ENCODE measurements at regions not wholly inside any gene's neighbourhood (a gene's known extent, or its start where the extent isn't known, plus 50 kb on each side); places are given as distances from the start of the nearest gene placed in this dataset.
"Not testable (repeated sequence)": the region's sequence is repeated elsewhere in the genome, so short reads cannot be mapped to it uniquely, and the experiment has no call there.

DNA sequence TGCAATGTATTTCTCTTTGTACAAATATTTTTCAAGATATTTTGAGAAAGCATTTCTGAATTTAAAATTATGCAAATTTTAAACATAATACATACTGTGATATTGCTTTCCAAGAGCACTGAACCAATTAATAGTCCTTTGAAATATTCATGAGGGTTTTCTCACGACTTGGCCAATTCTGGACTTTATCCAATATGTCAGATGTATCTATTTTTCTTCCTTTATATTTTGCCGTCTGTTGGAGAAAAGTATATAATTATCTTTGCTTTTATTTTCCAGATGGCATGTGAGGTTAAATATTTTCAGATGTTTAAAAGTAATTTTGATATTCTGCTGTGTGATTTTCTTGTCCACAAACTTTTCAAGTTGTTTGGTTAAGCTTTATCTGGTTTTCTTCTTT is 378.9 kb downstream of the SLCO4C1 start:
- no peak for DNase-seq

GRCh38 chr5:101915554-101915953 is 380.5 kb downstream of the SLCO4C1 start:
- no peak for DNase-seq

- DNase-seq = no peak
Measured at GRCh38 chr5:101904736-101905135, 391.3 kb downstream of the SLCO4C1 start.

DNA sequence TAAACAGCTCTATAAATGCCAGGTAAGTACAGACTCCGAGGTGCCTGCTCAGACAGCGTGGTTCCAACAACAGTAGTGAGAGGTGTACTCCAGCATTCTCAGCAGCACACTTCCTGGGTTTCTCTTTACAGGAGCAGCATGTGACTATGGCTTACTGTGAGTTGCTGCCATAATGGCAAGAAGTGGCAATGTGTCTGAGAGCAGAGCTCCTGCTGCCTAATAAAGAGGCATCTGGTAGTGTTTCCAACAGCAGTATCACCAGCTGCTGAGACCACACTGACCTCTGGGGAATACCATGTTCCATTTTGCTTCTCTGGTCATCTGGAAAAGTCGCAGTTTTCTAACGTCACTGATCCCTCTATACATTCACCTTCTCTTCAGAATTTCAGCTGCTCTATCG is 398.2 kb downstream of the SLCO4C1 start:
- DNase-seq = no peak

GRCh38 chr5:101894985-101895384 is 401.1 kb downstream of the SLCO4C1 start:
- no peak for DNase-seq

DNA sequence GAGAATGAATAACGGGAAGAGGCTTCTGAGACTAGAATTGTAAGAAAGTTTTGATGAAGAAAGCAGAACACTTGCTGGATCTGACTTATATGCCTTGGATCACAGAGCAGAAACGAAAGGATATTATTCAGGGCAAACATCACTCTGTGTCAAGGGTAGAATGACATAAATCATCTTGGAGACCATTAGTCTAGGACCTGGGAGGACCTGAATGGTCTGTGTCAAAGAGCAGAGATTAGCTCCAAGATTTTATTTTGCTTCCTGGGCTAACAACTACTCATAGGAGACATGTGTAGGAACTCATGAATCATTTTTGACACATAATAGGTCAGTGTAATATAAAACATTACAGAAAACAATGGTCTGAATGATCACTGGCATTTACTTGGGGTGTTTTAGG is 417.9 kb downstream of the SLCO4C1 start:
- DNase-seq = no peak

DNA sequence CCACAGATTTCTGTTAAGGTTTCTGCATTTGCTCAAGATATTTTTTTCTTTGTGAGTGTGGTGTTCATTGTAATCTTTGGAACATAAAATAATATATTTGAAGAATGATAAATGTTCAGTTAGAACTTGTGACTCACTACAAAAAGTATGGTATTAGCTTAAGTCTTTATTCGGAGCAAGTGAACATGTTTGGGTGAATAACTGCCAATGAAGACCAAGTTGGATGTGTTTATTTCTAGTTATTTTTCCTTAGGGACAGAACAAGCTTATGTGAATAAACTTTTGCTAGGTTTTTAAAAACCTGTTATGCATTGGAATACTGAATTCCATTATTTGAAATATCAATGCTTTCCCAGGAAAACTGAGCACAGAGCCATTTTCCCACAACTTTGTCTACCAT is 418.6 kb downstream of the SLCO4C1 start:
- DNase-seq = no peak

DNA sequence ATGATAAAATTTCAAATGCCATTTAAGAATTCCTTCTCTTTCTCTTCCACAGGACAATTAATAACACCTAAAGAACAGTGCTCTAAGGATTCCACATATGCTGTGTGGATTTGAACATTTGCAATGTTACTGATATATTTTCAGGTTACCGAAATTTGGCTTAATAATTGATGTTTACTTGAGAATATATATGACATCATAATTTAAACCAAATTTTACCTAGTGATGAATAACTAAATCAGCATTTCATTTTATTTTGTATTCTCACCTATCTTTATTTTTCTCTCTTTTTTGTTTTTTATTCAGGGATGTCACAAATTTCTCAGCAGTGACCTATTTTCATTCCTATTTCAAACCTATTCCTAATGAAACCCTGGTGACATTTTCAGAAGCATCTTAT is 429.6 kb downstream of the SLCO4C1 start:
- DNase-seq = no peak

- no peak for DNase-seq
Measured at GRCh38 chr5:101860563-101860962, 435.5 kb downstream of the SLCO4C1 start.

GRCh38 chr5:101860145-101860544 is 435.9 kb downstream of the SLCO4C1 start:
- DNase-seq = no peak

- no peak for DNase-seq
Measured at GRCh38 chr5:101846496-101846895, 449.6 kb downstream of the SLCO4C1 start.

DNA sequence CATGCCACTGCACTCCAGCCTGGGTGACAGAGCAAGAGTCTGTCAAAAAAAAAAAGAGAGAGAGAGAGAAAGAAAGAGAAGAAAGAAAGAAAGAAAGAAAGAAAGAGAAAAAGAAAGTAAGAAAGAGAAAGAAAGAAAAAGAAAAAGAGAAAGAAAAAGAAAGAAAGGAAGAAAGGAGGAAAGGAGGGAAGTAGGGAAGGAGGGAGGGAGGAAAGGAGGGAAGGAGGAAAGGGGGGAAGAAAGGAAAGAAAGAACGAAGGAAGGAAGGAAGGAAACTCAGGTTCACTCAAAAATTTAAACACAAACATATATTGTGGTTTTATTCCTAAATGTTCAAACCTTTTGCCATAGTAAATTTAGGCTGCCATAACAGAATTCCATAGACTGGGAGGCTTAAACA is 453.0 kb downstream of the SLCO4C1 start:
- DNase-seq = no peak

- no peak for DNase-seq
Measured at GRCh38 chr5:101838435-101838834, 457.6 kb downstream of the SLCO4C1 start.

DNA sequence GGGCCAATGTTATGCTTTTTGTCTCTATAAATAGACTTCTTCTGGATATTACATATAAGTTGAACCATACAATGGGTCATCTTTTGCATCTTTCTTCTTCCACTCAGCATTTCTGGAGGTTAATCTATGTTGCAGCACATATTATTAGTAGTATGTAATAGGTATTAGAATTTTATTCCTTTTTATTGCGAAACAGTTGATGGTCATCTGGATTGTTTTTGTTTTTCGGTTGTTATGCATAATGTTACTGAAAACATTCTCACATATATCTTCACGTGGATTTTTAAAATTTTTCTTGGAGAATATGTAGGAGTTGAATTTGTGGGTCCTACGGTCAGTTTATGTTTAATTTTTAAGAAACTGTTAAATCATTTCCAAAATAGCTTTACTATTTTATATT is 466.8 kb downstream of the SLCO4C1 start:
- no peak for DNase-seq

- no peak for DNase-seq
Measured at GRCh38 chr5:101811466-101811865, 484.6 kb downstream of the SLCO4C1 start.

GRCh38 chr5:101806410-101806809 is 489.7 kb downstream of the SLCO4C1 start:
- DNase-seq = no peak

- no peak for DNase-seq
Measured at GRCh38 chr5:101796427-101796826, 499.7 kb downstream of the SLCO4C1 start.

DNA sequence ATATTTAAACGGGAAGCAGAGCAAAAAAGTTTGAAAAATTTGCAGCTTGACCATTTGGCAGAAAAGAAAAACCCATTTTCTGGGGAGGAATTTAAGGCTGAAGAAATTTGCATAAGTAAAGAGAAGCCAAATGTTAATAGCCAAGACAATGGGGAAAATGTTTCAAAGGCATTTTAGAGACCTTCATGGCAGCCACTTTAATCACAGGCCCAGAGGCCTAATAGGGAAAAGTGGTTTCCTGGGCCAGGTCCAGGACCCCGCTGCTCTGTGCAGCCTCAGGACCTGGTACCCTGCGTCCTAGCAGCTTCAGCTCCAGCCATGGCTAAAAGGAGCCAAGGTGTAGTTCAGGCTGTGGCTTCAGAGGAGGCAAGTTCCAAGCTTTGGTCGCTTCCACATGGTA is 507.3 kb downstream of the SLCO4C1 start:
- no peak for DNase-seq

DNA sequence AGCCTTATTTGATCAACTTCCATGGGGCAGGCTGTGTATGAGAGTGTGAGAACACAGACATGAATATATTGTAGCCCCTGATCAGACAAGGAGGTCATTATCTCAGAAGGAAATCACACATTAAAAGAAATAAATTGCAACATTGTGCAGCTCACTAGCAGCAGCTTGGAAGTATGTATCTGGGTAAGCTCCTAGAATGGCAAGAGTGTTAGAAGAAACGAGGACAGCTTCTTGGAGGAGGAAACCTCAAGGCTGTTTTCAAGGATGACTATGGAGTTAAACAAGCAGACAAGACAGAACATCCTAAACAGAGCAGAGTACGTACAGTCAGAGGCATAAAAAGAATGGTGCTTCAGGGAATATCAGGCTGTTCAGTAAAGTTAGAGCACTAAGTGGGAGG is 511.0 kb downstream of the SLCO4C1 start:
- no peak for DNase-seq

DNA sequence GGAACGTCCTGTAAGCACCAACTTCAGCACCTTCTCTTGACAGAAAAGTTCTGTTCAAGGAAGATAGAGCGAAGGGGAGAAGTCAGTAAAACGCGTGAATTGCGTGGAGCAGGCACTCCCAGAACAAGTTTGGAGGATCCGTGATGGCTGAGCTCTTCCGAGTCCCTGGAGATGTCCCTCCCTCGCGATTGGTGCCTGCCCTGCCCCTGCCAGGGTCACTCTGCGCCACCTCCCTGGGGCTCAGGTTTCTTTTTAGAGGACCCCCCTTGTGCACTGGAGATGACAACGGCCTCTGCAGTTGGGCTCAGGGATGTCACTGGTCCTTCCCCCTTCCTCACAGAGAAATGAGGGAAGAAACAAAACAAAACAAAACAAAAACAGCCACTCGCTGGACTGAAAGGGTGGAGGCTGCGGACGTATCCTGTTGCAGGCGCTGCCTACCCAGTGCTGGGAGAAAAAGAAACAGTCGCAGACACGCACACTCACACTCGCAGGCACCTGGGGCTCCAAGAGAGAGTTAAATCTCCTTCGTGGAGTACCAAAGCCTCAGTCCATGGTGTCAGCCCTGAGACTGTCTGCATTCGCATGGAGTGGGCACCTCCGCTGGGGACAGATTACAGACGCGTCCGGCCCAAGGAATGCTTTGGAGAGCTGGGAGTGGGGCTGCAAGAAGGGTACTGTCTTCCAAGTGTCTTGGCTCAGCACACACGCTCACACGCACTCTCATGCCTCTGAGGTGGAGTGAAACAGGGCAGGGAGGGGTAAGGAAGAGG is 512.7 kb downstream of the SLCO4C1 start:
- no peak for DNase-seq

- DNase-seq = no peak
Measured at GRCh38 chr5:101782352-101783103, 513.6 kb downstream of the SLCO4C1 start.

- DNase-seq = no peak
Measured at GRCh38 chr5:101751105-101751504, 545.0 kb downstream of the SLCO4C1 start.

DNA sequence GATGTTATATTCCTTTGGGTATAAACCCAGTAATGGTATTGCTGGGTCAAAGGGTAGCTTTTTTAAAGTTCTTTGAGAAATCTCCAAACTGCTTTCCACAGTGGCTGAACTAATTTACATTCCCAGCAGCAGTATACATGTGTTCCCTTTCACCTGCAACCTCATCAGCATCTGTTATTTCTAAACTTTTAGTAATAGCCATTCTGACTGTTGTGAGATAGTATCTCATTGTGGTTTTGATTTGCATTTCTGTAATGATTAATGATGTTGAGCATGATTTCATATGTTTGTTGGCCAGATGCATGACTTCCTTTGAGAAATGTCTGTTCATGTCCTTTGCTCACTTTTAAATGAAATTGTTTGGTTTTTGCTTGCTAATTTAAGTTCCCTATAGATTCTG is 553.1 kb downstream of the SLCO4C1 start:
- not testable (repeated sequence) for DNase-seq

- no peak for DNase-seq
Measured at GRCh38 chr5:101728933-101729332, 567.2 kb downstream of the SLCO4C1 start.

- no peak for DNase-seq
Measured at GRCh38 chr5:101721543-101721942, 574.5 kb downstream of the SLCO4C1 start.
